Upper lobe of left lung (tissue), 6 donors: ENCODE measurements at regions not wholly inside any gene's neighbourhood (a gene's known extent, or its start where the extent isn't known, plus 50 kb on each side); places are given as distances from the start of the nearest gene placed in this dataset.

Source experiments
- ATAC-seq, 2 donors: fragments of 200-7000 bp; cut with Tn5 transposase; one replicate each; pipeline ENCODE4 v1.9.1; 2022; ENCODE audit warnings: mild to moderate bottlenecking in 2 of 2, moderate library complexity in 2 of 2; ENCODE audit not compliant: low FRiP score in 2 of 2
- DNase-seq, 2 donors: peaks; one replicate each; pipeline ENCODE4 v3.0.0-alpha.2; 2019 to 2020
- H3K27ac ChIP-seq, 4 donors: fragments of 200-600 bp; sonication (generic); one replicate each; pipeline ENCODE4 v1.5.1; 2016 to 2019
- H3K27me3 ChIP-seq, 4 donors: fragments of 200-600 bp; sonication (generic); one replicate each; pipeline ENCODE4 v1.5.1; 2017 to 2019
- H3K36me3 ChIP-seq, 4 donors: fragments of 200-600 bp; sonication (generic); one replicate each; pipeline ENCODE4 v1.5.1; 2016 to 2019
- H3K4me1 ChIP-seq, 4 donors: fragments of 200-600 bp; sonication (generic); one replicate each; pipeline ENCODE4 v1.5.1; 2018 to 2019
- H3K4me3 ChIP-seq, 4 donors: fragments of 200-600 bp; sonication (generic); one replicate each; pipeline ENCODE4 v1.5.1; 2017 to 2019; ENCODE audit warnings: mild to moderate bottlenecking in 2 of 4, moderate library complexity in 1 of 4
- H3K9me3 ChIP-seq, 4 donors: fragments of 200-600 bp; sonication (generic); one replicate each; pipeline ENCODE4 v1.5.1; 2018 to 2019
- CTCF ChIP-seq, 6 experiments: fragments of 450-650 bp in 4 of 6; fragments of 200-600 bp in 2 of 6; sonication (generic) in 2 of 6; IDR thresholded peaks; one replicate each; pipeline ENCODE4 v1.5.1; 2016 to 2019; ENCODE audit warnings: antibody characterized with exemption in 6 of 6
- EP300 ChIP-seq, 4 donors: sonication (generic); formaldehyde crosslinking; IDR thresholded peaks; one replicate each; pipeline ENCODE4 v1.5.1; 2017; ENCODE audit warnings: antibody characterized with exemption in 4 of 4, control low read depth in 2 of 4
- POLR2A ChIP-seq, 4 donors: fragments of 450-650 bp; IDR thresholded peaks; one replicate each; pipeline ENCODE4 v1.5.1; 2016 to 2017; ENCODE audit warnings: antibody characterized with exemption in 4 of 4, mild to moderate bottlenecking in 2 of 4
- POLR2AphosphoS5 ChIP-seq, 2 donors: sonication (generic); formaldehyde crosslinking; IDR thresholded peaks; one replicate each; pipeline ENCODE4 v1.5.1; 2017; ENCODE audit warnings: antibody characterized with exemption in 2 of 2
- WGBS, 2 donors: methylation state at CpG; one replicate each; pipeline ENCODE4 v1.1.5; 2017 to 2018; 5-methylcytosine and 5-hydroxymethylcytosine counted together
- donor health status: DM: no; HTN: no; CAD: no; lungs with moderate emphysema.
- donor health status: DM: no; HTN: yes; CAD: no; lungs with severe emphysema.

GRCh38 chr3:14303336-14304100, 98.9 kb upstream of the SLC6A6 start:
- no peak for DNase-seq
- no peaks in the 10 kb centered on the region for H3K27me3 ChIP-seq
- H3K9me3 ChIP-seq, result no peaks in the 10 kb centered on the region
- H3K27ac ChIP-seq, result no peak overlapping the region
- WGBS, 2 donors, result 84 to 86% methylated on average over 7 of the region's 7 CpGs
- ATAC-seq, result no peak
- H3K36me3 ChIP-seq, result no peaks in the 10 kb centered on the region
- H3K4me1 ChIP-seq, result peaks cover 0 to 7% (median 1%) of the 10 kb centered on the region in 4 donors
- no peak overlapping the region for H3K4me3 ChIP-seq
- TF ChIP-seq CTCF (IDR thresholded peaks at IDR 0.05), result no peak
- no peak for TF ChIP-seq POLR2AphosphoS5 (IDR thresholded peaks at IDR 0.05)
- TF ChIP-seq POLR2A (IDR thresholded peaks at IDR 0.05), result no peak
- TF ChIP-seq EP300 (IDR thresholded peaks at IDR 0.05), result no peak

- Histone ChIP-seq H3K4me1 (peaks cover 0 to 7% (median 1%) of the 10 kb centered on the region in 4 donors), H3K9me3 (no peaks in the 10 kb centered on the region), H3K36me3 (no peaks in the 10 kb centered on the region), H3K27me3 (no peaks in the 10 kb centered on the region), H3K27ac (no peak overlapping the region), H3K4me3 (no peak overlapping the region)
- 71% methylated on average over 9 of the region's 9 CpGs for WGBS, 2 donors
- ATAC-seq (no peak), DNase-seq (no peak)
- TF ChIP-seq POLR2AphosphoS5 (IDR thresholded peaks at IDR 0.05) (no peak), EP300 (IDR thresholded peaks at IDR 0.05) (no peak), POLR2A (IDR thresholded peaks at IDR 0.05) (no peak), CTCF (IDR thresholded peaks at IDR 0.05) (no peak)
Measured at GRCh38 chr3:14304101-14305045, 98.0 kb upstream of the SLC6A6 start.

- Histone ChIP-seq H3K27ac (no peak overlapping the region), H3K9me3 (no peaks in the 10 kb centered on the region), H3K4me3 (no peak overlapping the region), H3K36me3 (no peaks in the 10 kb centered on the region), H3K4me1 (peaks cover 0 to 7% (median 1%) of the 10 kb centered on the region in 4 donors), H3K27me3 (no peaks in the 10 kb centered on the region)
- 54 to 56% methylated on average over 8 of the region's 8 CpGs for WGBS, 2 donors
- ATAC-seq, result no peak
- no peak for DNase-seq
- TF ChIP-seq EP300 (IDR thresholded peaks at IDR 0.05) (no peak), POLR2A (IDR thresholded peaks at IDR 0.05) (no peak), CTCF (IDR thresholded peaks at IDR 0.05) (no peak), POLR2AphosphoS5 (IDR thresholded peaks at IDR 0.05) (no peak)
Measured at GRCh38 chr3:14305324-14305723, 97.1 kb upstream of the SLC6A6 start.

DNA sequence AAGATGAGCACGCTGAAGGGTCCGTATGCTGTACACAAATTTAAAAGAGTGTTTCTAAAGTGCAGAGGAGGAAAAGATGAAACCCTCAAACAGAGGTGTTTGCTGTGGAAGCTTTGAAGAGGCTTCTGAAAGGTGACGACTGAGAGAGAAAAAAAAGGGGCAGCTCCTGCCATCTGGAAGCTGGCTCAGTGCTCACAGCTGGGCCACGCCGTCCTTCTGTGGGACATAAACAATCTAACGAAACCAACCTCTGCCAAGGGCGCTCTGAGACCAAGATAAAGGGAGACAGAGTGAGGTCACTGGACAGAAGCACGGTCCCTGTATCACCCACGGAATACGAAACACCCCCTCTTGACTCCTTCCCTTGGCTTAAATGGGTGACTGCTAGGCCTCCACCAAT, 96.3 kb upstream of the SLC6A6 start:
- Histone ChIP-seq H3K27ac (no peak overlapping the region), H3K36me3 (no peaks in the 10 kb centered on the region), H3K4me3 (no peak overlapping the region), H3K9me3 (no peaks in the 10 kb centered on the region), H3K4me1 (peaks cover 0 to 7% (median 1%) of the 10 kb centered on the region in 4 donors), H3K27me3 (no peaks in the 10 kb centered on the region)
- no peak for TF ChIP-seq EP300 (IDR thresholded peaks at IDR 0.05)
- TF ChIP-seq POLR2AphosphoS5 (IDR thresholded peaks at IDR 0.05), result no peak
- TF ChIP-seq CTCF (IDR thresholded peaks at IDR 0.05), result no peak
- no peak for TF ChIP-seq POLR2A (IDR thresholded peaks at IDR 0.05)
- no peak for DNase-seq
- ATAC-seq, result no peak
- WGBS, 2 donors, result 90 to 92% methylated on average over 10 of the region's 10 CpGs
